Activated CD8-positive, alpha-beta T cell treated with anti-CD3 and anti-CD28 coated beads for 36 hours (primary cell): ENCODE measurements at regions not wholly inside any gene's neighbourhood (a gene's known extent, or its start where the extent isn't known, plus 50 kb on each side); places are given as distances from the start of the nearest gene placed in this dataset.

Experiments
- ATAC-seq: fragments of 200-7000 bp; cut with Tn5 transposase; one replicate; pipeline ENCODE4 v1.10.0; 2021; ENCODE audit warnings: mild to moderate bottlenecking, moderate library complexity
- CTCF ChIA-PET: fragments of 350-600 bp; sonication (Branson Sonifier 250); formaldehyde crosslinking; loops from one replicate; lab custom pipeline; 2021; ENCODE audit warnings: antibody characterized with exemption; lab: Charles Lee
- POLR2A ChIA-PET: fragments of 350-600 bp; sonication (Branson Sonifier 250); formaldehyde crosslinking; loops from one replicate; lab custom pipeline; 2021; ENCODE audit warnings: antibody characterized with exemption; lab: Charles Lee
- DNase-seq: peaks from one replicate; pipeline ENCODE4 v3.0.0-alpha.2; 2020
- H3K27ac Mint-ChIP-seq: one replicate; pipeline ENCODE4 v1.8.0; 2021; ENCODE audit warnings: mild to moderate bottlenecking, mixed read lengths
- H3K27me3 Mint-ChIP-seq: one replicate; pipeline ENCODE4 v1.8.0; 2021; ENCODE audit warnings: mixed read lengths
- H3K36me3 Mint-ChIP-seq: one replicate; pipeline ENCODE4 v1.8.0; 2021; ENCODE audit warnings: low read depth, mixed read lengths
- H3K4me1 Mint-ChIP-seq: one replicate; pipeline ENCODE4 v1.8.0; 2021; ENCODE audit warnings: low read depth, mixed read lengths
- H3K4me3 Mint-ChIP-seq: one replicate; pipeline ENCODE4 v1.8.0; 2021; ENCODE audit warnings: mild to moderate bottlenecking, moderate library complexity, mixed read lengths
- H3K9me3 Mint-ChIP-seq: one replicate; pipeline ENCODE4 v1.8.0; 2021; ENCODE audit warnings: mixed read lengths
- intact Hi-C: fragments of 100-400 bp; cut with micrococcal nuclease; formaldehyde crosslinking; loops from one replicate; pipeline ENCODE4 v1.10.0; 2022
- TF ChIP-seq, protein P1 (sequence below): fragments of 200-600 bp; IDR thresholded peaks from one replicate; pipeline ENCODE4 v1.8.0; 2022; ENCODE audit warnings: antibody characterized with exemption, mild to moderate bottlenecking

DNA sequence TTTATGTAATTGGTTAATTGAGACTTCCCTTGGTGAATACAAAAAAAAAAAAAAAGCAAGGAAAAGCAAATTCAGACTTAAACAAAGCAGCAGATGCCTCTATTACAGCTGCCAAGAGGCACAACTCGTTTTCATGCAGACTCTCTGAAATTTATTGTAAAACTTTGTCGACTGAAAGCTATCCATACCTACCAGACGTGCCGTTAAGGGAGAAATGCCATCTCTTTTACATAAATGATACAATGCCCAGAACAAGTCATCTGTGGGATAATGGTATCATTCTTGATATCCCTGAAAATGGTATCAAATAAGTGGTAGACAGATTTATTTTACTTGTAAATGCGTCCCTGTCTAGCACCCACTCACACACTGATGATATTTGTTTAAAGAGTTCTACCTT, 724.2 kb downstream of the NSUN3 start:
- CTCF ChIA-PET: no interaction called here
- POLR2A ChIA-PET: no interaction called here
- no peak overlapping the region for H3K4me3 Mint-ChIP-seq

DNA sequence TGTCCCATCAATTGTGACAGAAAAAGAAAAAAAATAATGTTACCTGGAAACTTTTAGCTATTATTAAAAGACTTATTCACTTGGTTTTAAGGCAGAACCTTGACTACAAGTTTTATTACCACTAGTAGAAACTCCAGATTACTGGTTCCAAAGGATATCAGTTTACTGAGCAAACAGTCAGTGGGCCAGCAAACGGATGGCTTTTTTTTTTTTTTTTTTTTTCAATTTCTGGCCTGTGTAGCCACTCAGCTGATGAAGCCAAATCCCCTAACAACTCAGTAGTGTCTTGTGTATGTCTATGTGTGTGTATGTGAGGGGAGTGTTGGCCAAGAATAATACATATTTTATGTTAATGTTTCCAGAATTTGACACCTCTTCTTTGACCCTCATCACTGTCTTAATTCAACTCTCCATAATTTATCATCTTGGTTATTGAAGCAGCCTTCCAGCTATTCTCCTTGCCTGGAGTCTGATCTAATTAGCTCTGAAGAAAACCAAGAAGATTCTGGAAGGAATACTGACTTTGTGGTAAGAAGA, 724.9 kb downstream of the NSUN3 start:
- intact Hi-C loops: no loop called here
- ChIA-PET POLR2A (no interaction called here), CTCF (no interaction called here)
- H3K4me1 Mint-ChIP-seq: no peaks in the 10 kb centered on the region
- ATAC-seq (no peak), DNase-seq (no peak)
- no peaks in the 10 kb centered on the region for H3K36me3 Mint-ChIP-seq
- H3K27ac Mint-ChIP-seq: no peak overlapping the region
- peaks cover 4% of the 10 kb centered on the region for H3K9me3 Mint-ChIP-seq
- TF ChIP-seq, protein P1, sequence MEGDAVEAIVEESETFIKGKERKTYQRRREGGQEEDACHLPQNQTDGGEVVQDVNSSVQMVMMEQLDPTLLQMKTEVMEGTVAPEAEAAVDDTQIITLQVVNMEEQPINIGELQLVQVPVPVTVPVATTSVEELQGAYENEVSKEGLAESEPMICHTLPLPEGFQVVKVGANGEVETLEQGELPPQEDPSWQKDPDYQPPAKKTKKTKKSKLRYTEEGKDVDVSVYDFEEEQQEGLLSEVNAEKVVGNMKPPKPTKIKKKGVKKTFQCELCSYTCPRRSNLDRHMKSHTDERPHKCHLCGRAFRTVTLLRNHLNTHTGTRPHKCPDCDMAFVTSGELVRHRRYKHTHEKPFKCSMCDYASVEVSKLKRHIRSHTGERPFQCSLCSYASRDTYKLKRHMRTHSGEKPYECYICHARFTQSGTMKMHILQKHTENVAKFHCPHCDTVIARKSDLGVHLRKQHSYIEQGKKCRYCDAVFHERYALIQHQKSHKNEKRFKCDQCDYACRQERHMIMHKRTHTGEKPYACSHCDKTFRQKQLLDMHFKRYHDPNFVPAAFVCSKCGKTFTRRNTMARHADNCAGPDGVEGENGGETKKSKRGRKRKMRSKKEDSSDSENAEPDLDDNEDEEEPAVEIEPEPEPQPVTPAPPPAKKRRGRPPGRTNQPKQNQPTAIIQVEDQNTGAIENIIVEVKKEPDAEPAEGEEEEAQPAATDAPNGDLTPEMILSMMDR: no peak
- no peaks in the 10 kb centered on the region for H3K27me3 Mint-ChIP-seq
- H3K4me3 Mint-ChIP-seq: no peak overlapping the region

More for the DNA sequence above, 724.2 kb downstream of the NSUN3 start:
- Mint-ChIP-seq H3K4me1 (no peaks in the 10 kb centered on the region), H3K27me3 (no peaks in the 10 kb centered on the region), H3K36me3 (no peaks in the 10 kb centered on the region), H3K9me3 (peaks cover 4% of the 10 kb centered on the region), H3K27ac (no peak overlapping the region)
- TF ChIP-seq, protein P1: no peak
- no peak for ATAC-seq
- no peak for DNase-seq
- intact Hi-C loops: no loop called here

DNA sequence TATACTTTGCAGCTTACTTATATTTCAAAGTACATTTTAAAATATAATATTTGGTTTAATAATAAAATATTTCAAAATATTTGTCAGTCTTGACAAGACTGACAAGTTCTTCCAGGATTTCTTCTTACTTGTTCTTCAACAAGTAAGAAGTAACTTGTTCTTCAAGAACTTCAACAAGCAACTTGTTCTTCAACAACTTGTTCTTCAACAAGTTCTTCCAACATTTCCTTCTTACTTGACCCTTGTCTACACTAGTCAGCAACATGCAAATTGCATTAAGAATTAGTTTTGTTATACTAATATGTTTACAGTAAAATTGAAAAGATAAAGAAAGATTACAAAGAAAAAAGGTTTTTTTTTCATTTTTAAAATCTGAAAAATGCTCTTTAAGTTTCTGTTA, 731.7 kb downstream of the NSUN3 start:
- DNase-seq: no peak
- TF ChIP-seq, protein P1: no peak
- Mint-ChIP-seq H3K36me3 (no peaks in the 10 kb centered on the region), H3K27me3 (no peaks in the 10 kb centered on the region), H3K4me3 (no peak overlapping the region), H3K27ac (no peak overlapping the region), H3K9me3 (peaks cover 9% of the 10 kb centered on the region), H3K4me1 (no peaks in the 10 kb centered on the region)
- ChIA-PET CTCF (no interaction called here), POLR2A (no interaction called here)
- no peak for ATAC-seq
- intact Hi-C loops: no loop called here

DNA sequence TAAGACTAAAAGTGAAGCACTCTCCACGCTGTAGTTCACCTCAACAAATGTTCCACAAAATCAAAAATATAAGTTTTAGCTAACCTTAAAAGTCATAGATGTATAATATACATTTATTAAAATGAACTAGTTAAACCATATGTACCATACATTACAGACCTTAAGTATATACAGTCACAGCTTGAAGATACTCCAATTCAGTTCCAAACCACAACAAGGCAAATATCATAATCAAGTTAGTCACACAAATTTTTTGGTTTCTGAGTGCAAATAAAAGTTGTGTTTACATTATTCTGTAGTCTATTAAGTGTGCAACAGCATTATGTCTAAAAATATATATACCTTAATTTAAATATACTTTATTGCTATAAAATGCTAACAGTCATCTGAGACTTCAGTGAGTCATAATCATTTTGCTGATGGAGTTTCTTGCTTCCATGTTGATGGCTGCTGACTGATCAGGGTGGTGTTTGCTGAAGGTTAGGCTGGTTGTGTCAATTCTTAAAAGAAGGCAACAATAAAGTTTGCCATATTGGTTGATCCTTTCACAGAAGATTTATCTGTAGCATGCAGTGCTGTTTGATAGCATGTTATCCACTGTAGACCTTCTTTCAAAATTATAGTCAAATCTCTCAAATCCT, 736.7 kb downstream of the NSUN3 start:
- CTCF ChIA-PET: interaction anchor here (1.0 kb wide), 1 partner anchor 550 kb away, joined by 3 read pairs; no protein-coding TSS in a partner anchor
- H3K27me3 Mint-ChIP-seq: no peaks in the 10 kb centered on the region
- intact Hi-C loops: no loop called here
- POLR2A ChIA-PET: no interaction called here
- H3K4me1 Mint-ChIP-seq: no peaks in the 10 kb centered on the region
- no peaks in the 10 kb centered on the region for H3K36me3 Mint-ChIP-seq
- H3K27ac Mint-ChIP-seq: no peak overlapping the region
- DNase-seq: no peak
- peaks cover 6% of the 10 kb centered on the region for H3K9me3 Mint-ChIP-seq
- no peak overlapping the region for H3K4me3 Mint-ChIP-seq
- no peak for ATAC-seq
- TF ChIP-seq, protein P1: no peak

DNA sequence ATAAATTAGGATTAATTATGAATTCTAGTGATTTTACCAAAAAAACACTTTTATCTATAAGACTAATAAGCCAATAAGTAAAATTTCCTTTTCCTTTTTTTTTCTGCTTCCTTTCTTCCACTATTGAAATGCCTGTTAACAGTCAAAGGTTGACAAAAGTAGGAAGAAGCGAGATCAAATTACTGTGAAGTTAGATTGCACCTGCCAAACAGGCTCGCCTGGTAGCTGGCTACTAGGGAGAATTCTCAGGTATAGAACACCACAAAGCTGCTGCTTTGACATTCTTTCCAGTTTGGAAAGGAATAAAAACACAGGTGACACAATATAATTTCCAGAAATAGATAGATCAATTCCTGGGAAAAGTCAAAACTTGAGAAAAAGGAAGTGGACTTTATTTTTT, 749.0 kb downstream of the NSUN3 start:
- Mint-ChIP-seq H3K27me3 (no peaks in the 10 kb centered on the region), H3K36me3 (no peaks in the 10 kb centered on the region), H3K4me1 (no peaks in the 10 kb centered on the region), H3K9me3 (peaks cover 4% of the 10 kb centered on the region), H3K27ac (no peak overlapping the region), H3K4me3 (no peak overlapping the region)
- DNase-seq (no peak), ATAC-seq (no peak)
- TF ChIP-seq, protein P1: no peak
- ChIA-PET POLR2A (no interaction called here), CTCF (interaction anchor here (1.4 kb wide), 1 partner anchor 10 kb away, joined by 4 read pairs; no protein-coding TSS in a partner anchor)
- intact Hi-C loops: no loop called here
